SK-N-SH (cell line): ENCODE measurements at regions not wholly inside any gene's neighbourhood (a gene's known extent, or its start where the extent isn't known, plus 50 kb on each side); places are given as distances from the start of the nearest gene placed in this dataset.

ENCODE experiments used
- CTCF ChIP-seq: fragments of 200-600 bp; sonication (generic); IDR thresholded peaks from 2 replicates; pipeline ENCODE4 v1.6.1; 2017; ENCODE audit warnings: antibody characterized with exemption, mild to moderate bottlenecking, moderate library complexity
- GABPA ChIP-seq: IDR thresholded peaks from 2 replicates; pipeline ENCODE4 v1.4.0; 2012; ENCODE audit warnings: low read depth, mild to moderate bottlenecking
- TAF1 ChIP-seq: IDR thresholded peaks from 2 replicates; pipeline ENCODE4 v1.6.1; 2012; ENCODE audit warnings: low read depth, mild to moderate bottlenecking, low read length, moderate library complexity, borderline replicate concordance

DNA sequence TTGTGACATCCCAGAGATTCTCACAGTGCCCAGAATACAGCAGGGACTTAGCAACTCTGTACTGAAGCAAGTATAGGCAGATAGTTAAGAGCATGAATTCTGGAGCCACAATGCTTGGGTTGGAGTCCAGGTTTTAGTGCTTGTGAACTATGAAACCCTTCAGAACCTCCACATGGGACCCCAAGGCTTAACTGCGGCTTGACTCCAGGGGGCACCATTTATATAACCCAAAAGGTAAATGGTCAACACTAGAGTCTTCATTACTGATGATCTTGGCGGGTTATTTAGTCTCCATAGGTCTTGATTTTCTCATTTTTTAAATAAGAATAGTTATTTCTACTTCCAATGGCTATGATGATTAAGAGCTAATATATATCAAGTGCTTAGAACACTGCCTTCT lies 390.3 kb downstream of the TAF11L14 start:
- TF ChIP-seq TAF1, result no peak
- no peak for TF ChIP-seq CTCF
- TF ChIP-seq GABPA, result no peak
